GM21367 (cell line): ENCODE measurements at regions not wholly inside any gene's neighbourhood (a gene's known extent, or its start where the extent isn't known, plus 50 kb on each side); places are given as distances from the start of the nearest gene placed in this dataset.

Experiments used
- ATAC-seq: cut with Tn5 transposase; IDR thresholded peaks from one replicate; pipeline ENCODE4 v1.9.1; 2021; ENCODE audit not compliant: unreplicated experiment

GRCh38 chr2:207235621-207236020, 69.9 kb upstream of the KLF7 start:
- no peak for ATAC-seq

- ATAC-seq, result no peak
Measured at GRCh38 chr2:207236156-207236935, 70.6 kb upstream of the KLF7 start.

- ATAC-seq, result no peak
Measured at GRCh38 chr2:207238831-207239701, 73.3 kb upstream of the KLF7 start.

DNA sequence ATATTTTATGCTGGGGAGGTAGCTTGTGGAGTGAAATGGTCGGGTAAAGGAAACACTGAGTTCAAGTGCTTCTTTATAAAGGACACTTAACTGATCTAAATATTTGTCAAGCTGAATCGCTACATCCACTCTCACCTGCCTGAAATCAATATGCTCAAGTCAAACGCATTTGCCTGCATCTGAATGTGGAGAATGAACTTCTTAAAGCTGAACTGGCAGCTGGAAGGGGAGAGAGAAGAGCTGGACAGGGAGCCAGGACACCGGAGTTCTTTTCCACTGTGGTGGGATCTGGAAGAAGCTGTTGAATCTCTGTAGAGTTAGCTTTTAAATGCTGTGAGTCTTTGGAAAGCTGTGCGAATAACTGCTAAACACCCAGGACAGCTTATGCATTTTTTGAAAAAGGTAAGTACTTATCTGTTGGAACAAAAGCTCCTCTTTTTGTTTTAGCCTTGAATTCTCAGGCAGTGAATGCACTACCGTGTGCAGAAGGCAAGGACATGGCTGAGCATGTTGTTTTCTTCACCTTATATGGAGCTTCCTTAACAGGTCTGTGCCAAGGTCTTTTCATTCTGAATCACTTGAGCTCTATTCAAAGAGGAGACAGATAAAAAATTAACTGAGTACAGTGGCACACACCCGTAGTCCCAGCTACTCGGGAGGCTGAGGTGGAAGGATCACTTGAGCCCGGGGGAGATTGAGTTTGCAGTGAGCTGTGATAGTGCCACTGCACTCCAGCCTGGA, 74.2 kb upstream of the KLF7 start:
- no peak for ATAC-seq

GRCh38 chr2:207240649-207241048, 74.9 kb upstream of the KLF7 start:
- no peak for ATAC-seq

GRCh38 chr2:207241198-207241597, 75.5 kb upstream of the KLF7 start:
- ATAC-seq, result no peak

- ATAC-seq, result no peak
Measured at GRCh38 chr2:207243601-207244000, 77.9 kb upstream of the KLF7 start.

DNA sequence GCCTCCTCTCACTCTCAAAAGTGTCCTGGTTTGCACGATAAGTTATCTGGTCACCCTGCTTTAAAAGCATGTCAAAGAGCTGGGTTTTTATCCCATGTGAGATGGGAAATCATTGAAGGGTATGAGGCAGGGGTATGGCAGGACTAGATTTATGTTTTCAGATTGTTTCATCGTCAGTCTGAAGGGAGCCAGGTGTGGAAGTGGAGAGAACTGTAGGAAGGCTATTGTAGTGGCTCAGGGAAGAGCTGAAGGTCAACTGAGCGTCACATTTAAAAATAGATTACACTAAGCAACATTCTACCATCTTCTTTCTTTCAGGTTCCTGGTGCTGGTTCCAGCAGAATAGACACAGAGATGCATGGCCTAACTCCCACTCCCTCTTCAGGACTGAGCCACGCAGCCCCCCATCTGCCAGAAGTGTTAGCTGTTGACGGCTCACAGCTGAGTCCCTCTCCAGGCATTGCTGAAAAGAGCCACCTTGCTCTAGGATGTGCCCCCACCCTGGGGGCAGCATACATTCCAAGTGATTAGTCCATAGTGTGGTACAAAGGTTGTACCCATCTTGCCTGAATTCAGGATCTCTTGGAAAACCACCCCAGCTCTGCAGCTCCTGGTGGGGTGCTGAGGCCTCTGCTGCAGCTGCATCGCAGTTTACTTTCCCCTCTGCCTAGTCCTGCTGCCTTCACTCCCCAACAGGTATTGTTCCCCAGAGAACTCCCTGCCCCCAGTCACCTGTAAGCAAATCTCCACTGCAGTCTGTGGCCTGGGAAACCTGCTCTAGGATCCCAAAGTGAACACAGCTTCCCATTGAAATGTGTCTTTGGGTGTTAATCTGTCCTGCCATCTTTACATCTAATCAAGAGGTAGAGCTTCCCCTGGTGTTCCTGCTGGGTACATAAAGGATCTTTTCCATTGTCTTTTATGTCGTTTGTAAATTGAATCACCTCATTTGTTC, 79.5 kb upstream of the KLF7 start:
- ATAC-seq, result no peak

- no peak for ATAC-seq
Measured at GRCh38 chr2:207248702-207249377, 83.1 kb upstream of the KLF7 start.

DNA sequence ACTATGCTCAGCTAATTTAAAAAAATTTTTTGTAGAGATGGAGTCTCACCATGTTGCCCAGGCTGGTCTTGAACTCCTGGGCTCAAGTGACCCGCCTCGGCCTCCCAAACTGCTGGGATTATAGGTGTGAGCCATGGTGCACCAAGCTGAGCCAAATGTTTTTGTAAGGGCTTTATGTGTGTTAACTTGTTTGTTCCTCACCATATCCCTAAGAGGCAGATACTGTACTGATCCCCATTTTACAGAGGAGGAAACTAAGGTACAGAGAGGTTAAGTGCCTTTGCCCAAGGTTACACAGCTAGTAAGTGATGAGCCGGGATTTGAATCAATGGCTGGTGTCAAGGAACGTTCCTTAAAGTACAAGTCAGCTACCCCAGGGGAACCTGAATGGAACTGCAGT, 85.3 kb upstream of the KLF7 start:
- no peak for ATAC-seq

GRCh38 chr2:207251573-207252192, 85.9 kb upstream of the KLF7 start:
- ATAC-seq, result no peak

DNA sequence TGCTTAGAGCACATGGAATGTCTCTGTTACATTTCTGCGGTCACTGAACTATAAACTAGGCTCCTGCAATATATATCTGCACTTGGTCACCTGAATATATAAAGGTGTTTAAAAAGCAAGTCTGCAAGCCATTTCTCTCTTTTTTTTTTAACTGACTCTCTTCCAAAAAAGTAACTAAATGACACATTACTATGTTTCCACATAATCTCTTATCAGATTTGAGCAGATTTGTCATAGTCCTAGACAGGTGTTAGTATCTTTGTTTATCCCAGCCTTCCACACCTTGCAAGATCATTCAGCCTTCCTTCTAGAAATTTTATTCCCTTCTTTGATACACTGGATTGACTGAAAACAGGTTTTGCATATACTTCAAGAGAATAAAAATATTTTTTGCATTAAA, 86.7 kb upstream of the KLF7 start:
- ATAC-seq, result no peak

DNA sequence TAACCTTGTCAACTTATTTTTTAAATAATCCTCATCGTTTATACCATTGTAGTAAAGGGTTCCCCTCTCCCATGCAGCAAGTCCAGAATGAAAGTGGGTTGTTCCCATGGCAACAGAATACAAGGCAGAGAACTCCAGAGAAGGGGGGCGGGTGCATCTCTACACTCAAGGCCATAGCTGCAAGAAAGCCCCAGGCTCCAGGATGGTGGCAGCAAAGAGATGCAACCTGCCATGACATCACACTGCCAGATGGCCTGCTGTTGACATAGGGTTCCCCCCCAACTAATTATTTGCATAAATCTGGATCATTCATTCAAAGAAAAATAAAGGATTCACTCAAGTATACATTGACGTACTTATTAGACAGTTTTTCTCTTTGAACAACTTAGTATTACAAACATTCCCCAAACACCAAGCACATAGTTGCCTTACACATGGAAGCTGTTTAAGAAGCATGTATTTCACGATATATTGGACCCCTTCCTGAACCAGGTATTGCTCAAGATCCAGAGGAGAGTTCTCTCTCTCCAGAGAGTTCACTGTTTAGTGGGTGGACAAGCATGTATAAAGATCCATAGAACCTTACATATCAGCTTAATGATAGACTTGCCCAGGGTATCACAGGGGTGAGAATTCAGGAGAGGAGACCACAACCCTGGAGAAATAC, 87.4 kb upstream of the KLF7 start:
- ATAC-seq, result no peak

- ATAC-seq, result no peak
Measured at GRCh38 chr2:207253666-207254345, 88.1 kb upstream of the KLF7 start.

GRCh38 chr2:207254591-207255464, 89.1 kb upstream of the KLF7 start:
- no peak for ATAC-seq

GRCh38 chr2:207255565-207256470, 90.1 kb upstream of the KLF7 start:
- no peak for ATAC-seq
